ENCODE measurements at regions not wholly inside any gene's neighbourhood (a gene's known extent, or its start where the extent isn't known, plus 50 kb on each side); places are given as distances from the start of the nearest gene placed in this dataset.

DNA sequence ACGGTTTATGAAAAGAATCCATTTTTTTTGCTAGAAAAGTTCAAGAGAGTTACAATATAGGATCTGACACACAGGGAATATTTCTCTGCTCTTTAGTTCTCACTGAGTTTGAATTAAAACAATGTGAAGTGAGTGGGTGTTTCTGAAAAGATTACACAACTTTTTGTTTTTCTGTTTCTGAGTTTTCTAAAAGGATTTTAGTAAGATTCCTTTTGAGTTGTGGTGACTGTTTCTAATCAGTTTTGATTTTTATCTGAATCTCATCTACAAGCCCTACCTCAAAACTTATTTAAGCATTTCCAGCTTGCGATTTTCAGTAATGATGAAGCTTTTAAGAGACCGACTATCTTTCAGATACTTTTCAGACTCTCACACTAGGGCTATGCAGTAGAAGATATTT lies 141.7 kb downstream of the GPAT3 start:
- ATAC-seq (no peak), FAIRE-seq (no peak), DNase-seq (ENCODE audit: extremely low read depth in 1 of 4, low spot score in 3 of 4) (no peak)
- Histone ChIP-seq H4K20me1 (replicated peaks; ENCODE audit: control insufficient read depth, insufficient read depth, low read length) (no peaks in the 10 kb centered on the region), H3K4me3 (no peak overlapping the region), H3K4me2 (ENCODE audit: insufficient read depth, low read length) (no peak overlapping the region), H3K9me3 (replicated peaks; ENCODE audit: control insufficient read depth, insufficient read depth, low read depth, low read length) (no peaks in the 10 kb centered on the region), H3K79me2 (ENCODE audit: control insufficient read depth, insufficient read depth, low read length) (no peaks in the 10 kb centered on the region), H3K27me3 (ENCODE audit: control insufficient read depth in 2 of 2, insufficient read depth in 2 of 2, low read length in 2 of 2) (peaks cover 2 to 3% of the 10 kb centered on the region in 2 experiments; a peak in 1 of 5 replicates), H3K4me1 (replicated peaks in 1 of 2; ENCODE audit: control insufficient read depth in 2 of 2, insufficient read depth in 2 of 2, low read length in 2 of 2) (no peaks in the 10 kb centered on the region; a peak in 2 of 5 replicates), H3K9me1 (ENCODE audit: control insufficient read depth, insufficient read depth, low read length) (no peaks in the 10 kb centered on the region), H3K36me3 (ENCODE audit: control insufficient read depth, insufficient read depth, low read length) (no peaks in the 10 kb centered on the region), H3K27ac (ENCODE audit: extremely low read depth, low read depth, low read length) (no peak overlapping the region), H2AFZ (ENCODE audit: low read depth, low read length) (no peak overlapping the region), H3K9ac (ENCODE audit: insufficient read depth in 1 of 2, low read depth in 2 of 2, low read length in 2 of 2) (no peak overlapping the region)
- WGBS (ENCODE audit: insufficient coverage, low coverage, missing lambda C conversion rate): 13% methylated on average over 3 of the region's 3 CpGs
- TF ChIP-seq, protein P1, sequence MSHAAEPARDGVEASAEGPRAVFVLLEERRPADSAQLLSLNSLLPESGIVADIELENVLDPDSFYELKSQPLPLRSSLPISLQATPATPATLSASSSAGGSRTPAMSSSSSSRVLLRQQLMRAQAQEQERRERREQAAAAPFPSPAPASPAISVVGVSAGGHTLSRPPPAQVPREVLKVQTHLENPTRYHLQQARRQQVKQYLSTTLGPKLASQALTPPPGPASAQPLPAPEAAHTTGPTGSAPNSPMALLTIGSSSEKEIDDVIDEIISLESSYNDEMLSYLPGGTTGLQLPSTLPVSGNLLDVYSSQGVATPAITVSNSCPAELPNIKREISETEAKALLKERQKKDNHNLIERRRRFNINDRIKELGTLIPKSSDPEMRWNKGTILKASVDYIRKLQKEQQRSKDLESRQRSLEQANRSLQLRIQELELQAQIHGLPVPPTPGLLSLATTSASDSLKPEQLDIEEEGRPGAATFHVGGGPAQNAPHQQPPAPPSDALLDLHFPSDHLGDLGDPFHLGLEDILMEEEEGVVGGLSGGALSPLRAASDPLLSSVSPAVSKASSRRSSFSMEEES (CRISPR knock-in tag; IDR thresholded peaks at IDR 0.05): no peak
- TF ChIP-seq TBL1XR1 (IDR thresholded peaks at IDR 0.05; ENCODE audit: low read length in 2 of 2) (no peak), BCOR (IDR thresholded peaks at IDR 0.05) (no peak), TAF7 (tag; IDR thresholded peaks at IDR 0.05) (no peak), SREBF2 (CRISPR knock-in tag; IDR thresholded peaks at IDR 0.05) (no peak), L3MBTL2 (IDR thresholded peaks at IDR 0.05) (no peak), PCBP1 (IDR thresholded peaks at IDR 0.05; ENCODE audit: low read depth, low read length, poor library complexity, severe bottlenecking) (no peak), PTBP1 (IDR thresholded peaks at IDR 0.05; ENCODE audit: low read depth, low read length) (no peak), U2AF1 (optimal IDR thresholded peaks at IDR 0.05; ENCODE audit: low read depth, low read length) (no peak)
- TF ChIP-seq, protein P2, sequence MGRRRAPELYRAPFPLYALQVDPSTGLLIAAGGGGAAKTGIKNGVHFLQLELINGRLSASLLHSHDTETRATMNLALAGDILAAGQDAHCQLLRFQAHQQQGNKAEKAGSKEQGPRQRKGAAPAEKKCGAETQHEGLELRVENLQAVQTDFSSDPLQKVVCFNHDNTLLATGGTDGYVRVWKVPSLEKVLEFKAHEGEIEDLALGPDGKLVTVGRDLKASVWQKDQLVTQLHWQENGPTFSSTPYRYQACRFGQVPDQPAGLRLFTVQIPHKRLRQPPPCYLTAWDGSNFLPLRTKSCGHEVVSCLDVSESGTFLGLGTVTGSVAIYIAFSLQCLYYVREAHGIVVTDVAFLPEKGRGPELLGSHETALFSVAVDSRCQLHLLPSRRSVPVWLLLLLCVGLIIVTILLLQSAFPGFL (CRISPR knock-in tag; IDR thresholded peaks at IDR 0.05): no peak
- TF ChIP-seq, protein P3, sequence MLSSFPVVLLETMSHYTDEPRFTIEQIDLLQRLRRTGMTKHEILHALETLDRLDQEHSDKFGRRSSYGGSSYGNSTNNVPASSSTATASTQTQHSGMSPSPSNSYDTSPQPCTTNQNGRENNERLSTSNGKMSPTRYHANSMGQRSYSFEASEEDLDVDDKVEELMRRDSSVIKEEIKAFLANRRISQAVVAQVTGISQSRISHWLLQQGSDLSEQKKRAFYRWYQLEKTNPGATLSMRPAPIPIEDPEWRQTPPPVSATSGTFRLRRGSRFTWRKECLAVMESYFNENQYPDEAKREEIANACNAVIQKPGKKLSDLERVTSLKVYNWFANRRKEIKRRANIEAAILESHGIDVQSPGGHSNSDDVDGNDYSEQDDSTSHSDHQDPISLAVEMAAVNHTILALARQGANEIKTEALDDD (IDR thresholded peaks at IDR 0.05): no peak
- TF ChIP-seq, protein P4, sequence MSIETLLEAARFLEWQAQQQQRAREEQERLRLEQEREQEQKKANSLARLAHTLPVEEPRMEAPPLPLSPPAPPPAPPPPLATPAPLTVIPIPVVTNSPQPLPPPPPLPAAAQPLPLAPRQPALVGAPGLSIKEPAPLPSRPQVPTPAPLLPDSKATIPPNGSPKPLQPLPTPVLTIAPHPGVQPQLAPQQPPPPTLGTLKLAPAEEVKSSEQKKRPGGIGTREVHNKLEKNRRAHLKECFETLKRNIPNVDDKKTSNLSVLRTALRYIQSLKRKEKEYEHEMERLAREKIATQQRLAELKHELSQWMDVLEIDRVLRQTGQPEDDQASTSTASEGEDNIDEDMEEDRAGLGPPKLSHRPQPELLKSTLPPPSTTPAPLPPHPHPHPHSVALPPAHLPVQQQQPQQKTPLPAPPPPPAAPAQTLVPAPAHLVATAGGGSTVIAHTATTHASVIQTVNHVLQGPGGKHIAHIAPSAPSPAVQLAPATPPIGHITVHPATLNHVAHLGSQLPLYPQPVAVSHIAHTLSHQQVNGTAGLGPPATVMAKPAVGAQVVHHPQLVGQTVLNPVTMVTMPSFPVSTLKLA (conservative IDR thresholded peaks at IDR 0.05): no peak
- TF ChIP-seq, protein P5, sequence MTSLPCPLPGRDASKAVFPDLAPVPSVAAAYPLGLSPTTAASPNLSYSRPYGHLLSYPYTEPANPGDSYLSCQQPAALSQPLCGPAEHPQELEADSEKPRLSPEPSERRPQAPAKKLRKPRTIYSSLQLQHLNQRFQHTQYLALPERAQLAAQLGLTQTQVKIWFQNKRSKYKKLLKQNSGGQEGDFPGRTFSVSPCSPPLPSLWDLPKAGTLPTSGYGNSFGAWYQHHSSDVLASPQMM (CRISPR knock-in tag; IDR thresholded peaks at IDR 0.05): no peak
- TF ChIP-seq, protein P6, sequence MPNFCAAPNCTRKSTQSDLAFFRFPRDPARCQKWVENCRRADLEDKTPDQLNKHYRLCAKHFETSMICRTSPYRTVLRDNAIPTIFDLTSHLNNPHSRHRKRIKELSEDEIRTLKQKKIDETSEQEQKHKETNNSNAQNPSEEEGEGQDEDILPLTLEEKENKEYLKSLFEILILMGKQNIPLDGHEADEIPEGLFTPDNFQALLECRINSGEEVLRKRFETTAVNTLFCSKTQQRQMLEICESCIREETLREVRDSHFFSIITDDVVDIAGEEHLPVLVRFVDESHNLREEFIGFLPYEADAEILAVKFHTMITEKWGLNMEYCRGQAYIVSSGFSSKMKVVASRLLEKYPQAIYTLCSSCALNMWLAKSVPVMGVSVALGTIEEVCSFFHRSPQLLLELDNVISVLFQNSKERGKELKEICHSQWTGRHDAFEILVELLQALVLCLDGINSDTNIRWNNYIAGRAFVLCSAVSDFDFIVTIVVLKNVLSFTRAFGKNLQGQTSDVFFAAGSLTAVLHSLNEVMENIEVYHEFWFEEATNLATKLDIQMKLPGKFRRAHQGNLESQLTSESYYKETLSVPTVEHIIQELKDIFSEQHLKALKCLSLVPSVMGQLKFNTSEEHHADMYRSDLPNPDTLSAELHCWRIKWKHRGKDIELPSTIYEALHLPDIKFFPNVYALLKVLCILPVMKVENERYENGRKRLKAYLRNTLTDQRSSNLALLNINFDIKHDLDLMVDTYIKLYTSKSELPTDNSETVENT (CRISPR knock-in tag; IDR thresholded peaks at IDR 0.05): no peak
- ChIA-PET CTCF (ENCODE audit: low intra/inter-chr PET ratio) (no interaction called here), POLR2A (no interaction called here)
- intact Hi-C loops (cut with micrococcal nuclease) (no loop called here), in situ Hi-C loops (cut with MboI) (no loop called here)
- BruUV-seq (replicated peaks): no TSS peak

Data from K562 (cell line).